Activated T-cell treated with anti-CD3 and anti-CD28 coated beads for 48 hours (primary cell): ENCODE measurements at regions not wholly inside any gene's neighbourhood (a gene's known extent, or its start where the extent isn't known, plus 50 kb on each side); places are given as distances from the start of the nearest gene placed in this dataset.
"Not testable (repeated sequence)": the region's sequence is repeated elsewhere in the genome, so short reads cannot be mapped to it uniquely, and the experiment has no call there.

Experiments
- DNase-seq: peaks from one replicate; pipeline ENCODE4 v3.0.0-alpha.2; 2020; ENCODE audit warnings: low read depth

DNA sequence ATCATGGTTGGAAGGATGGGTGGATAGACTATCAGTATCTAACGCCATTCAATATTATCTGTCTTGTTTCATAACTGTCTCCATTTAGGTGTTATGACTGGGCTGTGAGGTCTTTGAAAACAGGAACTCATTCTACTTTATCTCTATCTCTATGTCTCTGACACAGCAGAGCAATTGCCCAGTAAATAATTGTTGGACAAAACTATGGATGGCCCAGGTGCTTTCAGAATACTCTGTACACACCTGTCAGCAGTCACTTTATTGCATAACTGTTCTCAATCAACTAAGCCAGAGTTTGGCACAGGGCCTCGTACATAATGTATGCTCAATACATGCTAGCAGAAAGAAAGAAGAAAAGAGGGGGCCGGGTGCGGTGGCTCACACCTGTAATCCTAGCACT, 210.3 kb downstream of the OPA1 start:
- no peak for DNase-seq

DNA sequence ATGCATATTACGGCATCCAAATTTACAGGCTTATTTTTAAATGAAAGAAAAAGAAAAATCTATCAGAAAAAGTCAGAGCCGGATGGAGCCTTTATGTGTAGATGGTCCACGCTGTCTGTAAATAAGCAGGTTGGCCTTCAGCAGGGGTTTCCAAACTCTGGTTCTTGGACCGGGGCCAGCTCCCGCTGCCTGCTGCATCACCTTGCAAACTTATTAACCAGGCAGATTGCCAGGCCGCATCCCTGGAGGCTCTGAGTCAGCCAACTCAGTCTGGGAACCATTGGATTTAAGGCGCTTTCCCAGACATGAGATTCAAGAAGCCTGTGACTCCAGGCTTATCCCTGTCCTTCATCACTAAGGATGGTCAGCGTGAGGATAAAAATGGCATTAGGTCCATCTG, 212.4 kb downstream of the OPA1 start:
- no peak for DNase-seq

DNA sequence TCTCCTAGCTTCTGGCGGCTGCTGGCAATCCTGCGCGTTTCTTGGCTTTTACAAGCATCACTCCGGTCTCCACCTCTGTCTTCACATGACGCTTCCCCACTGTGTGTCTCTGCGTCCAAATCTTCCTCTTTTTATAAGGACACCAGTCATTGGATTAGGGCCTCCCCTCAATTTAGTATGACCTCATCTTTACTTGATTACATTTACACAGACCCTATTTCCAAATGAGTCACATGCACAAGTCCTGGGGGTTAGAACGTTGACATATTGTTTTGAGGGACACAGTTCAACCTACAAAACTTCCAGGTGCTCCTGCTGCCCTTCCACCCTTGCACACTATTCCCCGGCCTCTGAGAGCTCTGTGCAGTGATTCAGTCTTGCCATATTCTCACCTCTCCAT, 215.3 kb downstream of the OPA1 start:
- DNase-seq, result no peak

DNA sequence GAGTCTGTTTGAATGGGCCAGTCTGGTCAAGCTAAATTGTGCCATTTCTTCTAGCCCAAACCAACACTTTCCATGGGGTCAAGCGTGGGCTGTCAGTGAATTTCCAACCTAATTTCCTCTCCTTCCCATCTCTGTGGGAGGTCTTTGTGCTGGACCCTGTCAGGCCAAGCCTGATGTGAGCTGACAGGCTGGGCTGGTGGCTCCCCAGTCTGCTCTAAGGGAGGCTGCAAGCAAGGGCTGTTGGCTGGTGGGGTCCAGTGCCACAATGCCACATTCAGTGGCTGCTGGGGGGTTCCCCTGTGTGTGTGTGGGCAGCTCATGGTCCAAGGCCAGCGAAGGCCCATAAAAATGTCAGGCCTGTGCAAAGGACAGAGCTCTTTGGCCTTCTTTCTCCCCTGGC, 216.1 kb downstream of the OPA1 start:
- DNase-seq, result no peak

DNA sequence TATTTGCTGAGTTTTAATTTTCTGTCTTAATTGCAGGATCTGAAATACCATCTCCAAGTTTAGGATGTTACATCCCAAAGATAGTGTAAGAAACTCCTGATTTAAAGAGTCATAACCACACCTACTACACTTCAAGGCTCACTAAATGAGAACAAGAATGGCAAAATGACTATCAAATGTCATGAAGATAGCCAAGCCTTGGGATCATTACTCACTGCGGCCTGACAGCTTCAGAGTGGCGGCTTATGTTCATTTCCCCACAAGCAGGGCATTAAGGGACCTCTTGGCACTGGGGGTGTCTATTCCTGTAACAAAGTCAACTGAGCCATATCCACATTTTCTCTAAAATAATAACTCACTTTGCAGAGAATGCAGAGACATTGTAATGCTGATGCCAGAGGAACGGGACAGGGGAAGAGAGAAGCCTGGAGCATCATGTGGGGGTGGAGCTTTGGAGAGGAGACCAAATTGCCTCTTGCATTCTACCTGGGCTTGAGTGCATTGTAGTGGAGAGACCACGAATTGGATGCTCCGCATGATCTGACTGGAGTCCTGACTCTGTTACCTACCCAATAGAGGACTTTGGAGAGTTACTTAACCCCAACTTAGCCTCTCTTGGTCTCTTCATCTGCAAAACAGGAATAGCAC, 219.2 kb downstream of the OPA1 start:
- no peak for DNase-seq

DNA sequence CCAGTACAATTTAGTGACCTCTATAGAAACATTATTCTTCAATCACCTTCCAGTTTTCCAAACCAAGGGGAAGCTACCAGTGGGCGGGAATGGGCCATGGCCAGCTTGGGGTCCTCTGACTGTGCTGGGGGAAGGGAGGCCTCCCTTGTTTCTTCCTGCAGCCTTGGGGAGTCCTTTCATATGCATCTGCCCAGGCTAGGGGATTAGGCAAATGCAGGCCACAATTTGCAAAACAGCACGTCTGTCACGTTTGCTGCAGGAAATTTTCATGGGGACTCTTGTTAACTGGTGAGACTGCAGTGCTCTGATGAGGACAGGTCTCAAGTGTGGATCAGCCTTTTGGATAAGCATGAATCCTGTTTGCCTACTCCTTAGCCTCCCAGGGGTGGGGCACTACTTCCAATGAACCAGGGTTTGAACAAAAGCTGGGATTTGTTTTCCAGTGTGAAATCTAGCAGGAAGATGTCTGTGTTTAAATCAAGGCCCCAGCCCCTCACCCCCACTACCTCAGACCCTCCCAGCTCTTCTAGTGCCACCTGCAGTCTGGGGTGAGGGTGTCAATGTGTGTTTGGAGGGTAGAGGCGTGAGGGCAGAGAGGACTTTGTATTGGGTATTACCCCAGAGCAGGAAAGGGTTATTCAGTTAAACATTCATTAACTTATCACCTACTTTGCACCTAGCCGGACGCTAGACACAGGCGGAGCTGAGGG, 219.9 kb downstream of the OPA1 start:
- no peak for DNase-seq

DNA sequence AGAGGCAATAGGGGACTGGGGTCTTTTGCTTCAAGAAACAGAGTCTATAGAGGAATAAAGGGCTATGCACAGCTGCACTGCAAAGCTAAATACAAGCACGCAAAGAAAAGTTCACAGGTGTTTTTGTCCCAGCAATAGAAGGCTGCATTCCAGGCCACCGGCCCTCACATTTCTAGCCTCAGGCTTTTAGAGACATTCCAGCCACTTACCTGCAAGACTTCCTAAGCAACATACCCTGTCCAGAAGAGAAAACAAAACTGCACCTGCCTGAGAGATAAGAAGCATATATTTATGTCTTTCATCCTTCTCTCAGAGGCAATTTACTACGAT, 220.5 kb downstream of the OPA1 start:
- no peak for DNase-seq

DNA sequence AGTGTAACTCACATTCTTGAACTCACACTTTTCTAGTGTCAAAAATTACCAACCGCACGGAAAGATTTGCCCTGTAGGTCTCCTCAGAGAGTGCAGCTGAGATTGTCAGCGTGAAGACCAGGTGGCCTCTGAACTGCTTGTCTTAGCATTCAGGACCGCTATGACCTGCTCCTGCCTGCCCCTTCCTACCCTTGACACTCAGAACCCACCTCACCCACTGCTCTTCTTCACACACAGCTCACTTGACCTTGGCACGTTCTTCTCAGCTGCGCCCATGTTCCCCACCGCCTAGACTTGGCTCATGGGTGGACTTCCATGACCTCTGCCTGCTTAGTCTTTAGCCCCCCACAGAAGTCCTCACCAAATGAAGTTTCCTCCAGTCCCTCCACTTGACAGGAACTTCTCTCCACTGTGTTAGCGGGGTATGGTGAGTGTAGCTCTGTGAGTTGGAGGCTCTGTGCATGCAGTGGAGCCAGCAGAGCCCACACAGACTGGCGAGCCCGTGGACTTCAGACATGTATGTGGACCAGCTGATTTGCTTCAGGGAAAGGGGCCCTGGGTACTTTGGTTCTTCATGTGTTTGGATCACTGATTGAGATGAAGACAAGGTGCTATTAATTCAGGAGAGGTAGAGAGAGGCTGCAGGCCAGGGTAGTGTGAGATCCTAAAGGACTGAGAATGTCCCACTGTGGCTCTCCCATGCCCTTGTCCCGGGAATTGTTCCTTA, 221.3 kb downstream of the OPA1 start:
- DNase-seq, result no peak

DNA sequence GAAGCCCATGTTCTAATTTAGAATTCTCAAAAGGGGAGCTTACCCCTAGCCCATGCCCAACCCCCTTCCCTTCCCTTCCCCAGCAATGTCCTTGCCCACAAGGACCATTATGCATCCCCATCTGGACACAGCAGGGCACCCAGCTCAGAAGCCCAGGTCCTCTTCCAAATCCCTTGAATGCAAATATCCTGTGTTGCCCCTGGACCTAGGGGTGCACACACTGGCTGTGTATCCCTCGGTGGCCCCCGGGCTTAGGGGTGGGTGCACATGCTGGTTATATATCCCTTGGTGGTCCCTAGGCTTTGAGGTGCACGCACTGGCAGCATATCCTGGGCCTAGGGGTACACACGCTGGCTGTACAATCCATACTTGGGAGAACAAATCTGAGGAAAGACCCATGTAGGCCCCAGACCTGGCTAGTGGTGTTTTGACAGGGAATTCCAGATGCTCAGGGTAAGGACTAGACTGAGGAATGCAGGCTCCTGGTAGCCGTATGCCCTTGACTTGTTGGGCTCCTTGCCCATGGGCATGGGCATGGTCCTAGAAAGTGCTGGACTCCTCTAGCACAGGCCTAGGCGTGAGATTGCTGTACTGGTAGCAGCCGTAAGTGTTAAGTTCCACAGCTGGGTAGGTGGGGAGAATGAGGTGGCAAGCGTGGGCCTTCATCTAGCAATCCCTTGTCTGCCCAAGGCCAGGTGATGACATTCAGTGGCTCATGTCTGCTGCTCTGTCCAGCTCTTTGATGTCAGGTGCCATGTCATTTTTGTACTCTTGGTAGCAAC, 222.4 kb downstream of the OPA1 start:
- DNase-seq, result no peak

DNA sequence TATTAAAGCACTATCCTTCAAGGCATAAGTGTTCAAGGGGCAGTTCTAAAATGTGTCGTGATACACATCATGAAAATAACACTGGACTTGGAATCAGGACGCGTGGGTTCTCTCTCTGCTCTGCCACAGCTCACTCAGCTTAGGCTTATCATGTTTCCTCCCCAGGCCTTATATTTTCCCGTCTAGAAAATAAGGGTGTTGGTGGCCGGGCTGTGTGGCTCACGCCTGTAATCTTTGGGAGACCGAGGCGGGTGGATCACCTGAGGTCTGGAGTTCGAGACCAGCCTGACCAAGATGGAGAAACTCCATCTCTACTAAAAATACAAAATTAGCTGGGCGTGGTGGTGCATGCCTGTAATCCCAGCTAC, 223.0 kb downstream of the OPA1 start:
- DNase-seq, result no peak

DNA sequence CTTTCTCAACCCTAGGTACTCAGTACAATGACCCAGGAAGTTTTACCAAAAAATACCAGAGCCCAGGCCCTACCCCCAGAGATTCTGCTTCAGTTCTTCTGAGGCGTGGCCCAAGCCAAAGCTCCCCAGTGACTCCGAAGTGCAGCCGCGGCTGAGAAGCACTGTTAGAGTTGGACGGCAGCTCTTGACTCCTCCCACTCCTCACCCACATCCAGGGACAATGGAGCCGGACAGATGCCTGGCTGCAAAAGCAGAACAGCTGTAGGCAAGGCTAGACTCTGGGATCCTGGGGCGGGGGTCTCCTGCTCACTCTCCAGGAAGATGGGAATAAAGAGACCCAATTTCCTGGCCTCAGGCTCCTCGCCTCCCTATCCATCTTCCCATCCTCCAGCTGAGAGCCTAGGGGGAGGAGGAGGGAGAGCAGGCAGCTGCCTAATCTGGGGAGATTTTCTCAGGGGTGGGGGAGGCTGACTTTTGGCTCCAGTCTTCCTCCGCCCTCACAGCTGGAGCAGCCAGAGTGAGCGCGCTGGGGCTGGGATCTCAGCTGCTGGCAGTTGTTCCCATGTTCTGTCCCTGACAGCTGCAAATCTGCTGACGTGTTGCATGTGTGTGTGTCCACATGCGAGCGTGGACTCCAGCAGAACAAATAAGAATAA, 223.8 kb downstream of the OPA1 start:
- no peak for DNase-seq

DNA sequence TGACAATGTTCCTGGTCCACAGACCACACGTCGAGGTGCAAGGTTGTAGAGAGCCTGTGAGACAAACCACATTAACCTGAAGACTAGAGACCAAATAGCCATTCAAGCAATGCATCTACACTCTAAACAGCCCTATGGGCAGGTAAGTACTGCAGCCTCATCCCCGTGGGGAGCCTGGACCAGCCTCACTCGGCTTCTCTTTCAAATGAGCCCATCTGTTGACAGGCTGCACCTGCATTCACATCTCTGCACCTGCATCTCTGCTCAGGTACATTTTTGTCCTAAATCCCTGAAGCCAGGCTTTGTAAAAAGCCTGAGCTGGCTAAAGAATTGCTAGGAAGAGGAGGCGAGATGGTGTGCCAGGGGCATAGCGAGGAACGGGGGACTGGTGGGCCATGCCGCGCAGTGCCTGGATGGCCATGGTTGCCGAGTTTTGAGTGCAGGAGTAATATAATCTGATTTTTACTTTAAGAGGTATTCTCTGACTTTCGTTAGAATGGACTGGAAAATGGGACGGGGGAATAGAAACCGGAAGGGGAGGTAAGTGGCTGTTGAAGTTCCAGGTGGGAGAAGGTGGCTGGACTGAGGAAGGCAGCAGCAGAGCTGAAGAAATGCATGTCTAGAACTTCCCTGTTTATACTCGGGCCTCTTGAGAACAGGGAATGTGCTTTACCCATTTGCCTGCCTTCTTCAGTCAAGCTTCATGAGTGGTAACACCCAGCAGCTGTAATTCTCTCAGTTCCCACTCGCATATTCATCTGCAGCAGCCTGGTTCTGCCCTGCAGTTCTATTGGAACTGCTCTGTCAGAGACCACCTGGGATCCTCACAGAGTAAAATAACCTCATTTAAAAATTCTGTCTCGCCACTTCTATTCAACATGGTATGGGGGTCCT, 226.4 kb downstream of the OPA1 start:
- DNase-seq, result no peak

DNA sequence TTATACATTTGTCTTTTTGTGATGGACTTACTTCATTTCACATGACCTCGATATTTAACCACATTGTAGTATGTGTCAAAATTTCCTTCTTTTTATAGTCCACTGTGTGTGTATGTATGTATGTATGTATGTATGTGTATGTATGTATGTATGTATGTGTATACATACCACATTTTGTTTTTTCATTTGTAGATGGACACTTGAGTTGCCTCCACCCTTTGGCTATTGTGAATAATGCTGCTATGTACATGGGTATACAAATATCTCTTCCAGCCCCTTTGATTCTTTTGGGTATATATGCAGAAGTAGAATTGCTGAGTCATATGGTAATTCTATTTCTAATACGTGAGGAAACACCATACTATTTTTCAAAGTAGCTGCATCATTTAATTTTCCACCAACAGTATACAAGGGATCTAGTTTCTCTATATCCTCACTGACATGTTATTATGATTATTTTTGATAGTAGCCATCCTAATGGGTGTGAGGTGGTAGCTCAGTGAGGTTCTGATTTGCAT, 228.2 kb downstream of the OPA1 start:
- no peak for DNase-seq

DNA sequence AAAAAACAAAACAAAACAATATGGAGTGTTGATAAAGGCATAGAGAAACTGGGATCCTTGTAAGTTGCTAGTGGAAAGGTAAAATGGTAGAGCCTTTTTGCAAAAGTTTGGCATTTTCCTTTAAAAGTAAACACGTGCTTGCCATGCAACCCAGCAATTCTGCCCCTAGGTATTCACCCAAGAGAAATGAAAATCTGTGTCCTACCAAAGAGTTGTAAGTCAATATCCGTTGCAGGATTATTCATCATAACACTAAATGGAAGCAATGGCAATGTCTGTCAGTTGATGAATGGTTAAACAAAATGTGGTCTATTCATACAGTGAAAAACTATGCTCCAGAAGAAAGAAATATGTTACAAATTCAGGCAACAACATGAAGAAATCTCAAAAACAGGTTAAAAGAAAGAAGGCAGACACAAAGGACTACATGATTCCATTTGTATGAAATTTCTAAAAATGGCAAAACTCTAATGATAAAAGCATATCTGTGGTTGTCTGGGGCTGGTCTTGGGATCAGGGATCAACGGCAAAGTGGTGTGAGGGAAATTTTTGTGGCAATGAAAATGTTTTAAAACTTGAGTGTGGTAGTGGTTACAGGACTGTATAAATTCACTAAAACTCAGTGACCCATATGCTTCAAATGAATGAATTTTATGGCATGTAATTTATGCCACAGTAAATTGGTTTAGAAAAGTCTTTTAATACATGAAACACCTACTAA, 229.6 kb downstream of the OPA1 start:
- DNase-seq, result no peak

DNA sequence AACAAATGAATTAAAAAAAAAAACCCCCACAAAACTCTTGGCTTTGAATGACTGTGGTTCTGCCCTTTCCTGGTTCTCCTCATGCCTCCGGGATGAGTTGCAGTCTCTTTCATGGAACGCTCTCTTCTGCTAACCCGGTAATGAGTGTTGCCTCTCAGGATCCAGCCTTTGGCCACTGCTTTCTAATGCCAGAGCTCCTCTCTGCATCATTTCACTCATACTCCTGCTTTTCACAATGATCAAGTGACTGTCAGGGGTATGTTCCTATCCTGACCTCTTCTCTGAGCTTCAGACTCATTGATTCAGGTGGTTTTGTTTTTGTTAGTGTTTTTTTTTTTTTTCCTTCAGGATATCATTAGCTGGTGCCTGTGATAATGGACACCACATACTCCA, 230.2 kb downstream of the OPA1 start:
- DNase-seq, result not testable (repeated sequence)

DNA sequence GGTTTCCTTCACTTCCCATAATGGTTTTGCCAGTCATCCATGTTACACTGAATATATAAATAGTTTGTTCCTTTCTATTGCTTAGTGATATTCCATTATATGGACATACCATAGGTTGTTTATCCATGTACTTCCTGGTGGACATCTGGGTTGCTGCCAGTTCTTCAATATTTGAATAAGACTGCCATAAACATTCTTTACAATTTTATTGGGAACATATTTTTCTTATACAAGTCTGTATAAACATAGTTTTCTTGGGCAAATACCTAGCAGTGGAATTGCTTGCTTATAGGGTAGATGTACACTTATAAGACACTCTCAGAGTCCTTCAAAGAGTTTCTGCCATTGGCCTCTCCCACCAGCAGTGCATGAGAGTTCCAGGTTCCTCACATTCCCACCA, 231.4 kb downstream of the OPA1 start:
- DNase-seq, result no peak

DNA sequence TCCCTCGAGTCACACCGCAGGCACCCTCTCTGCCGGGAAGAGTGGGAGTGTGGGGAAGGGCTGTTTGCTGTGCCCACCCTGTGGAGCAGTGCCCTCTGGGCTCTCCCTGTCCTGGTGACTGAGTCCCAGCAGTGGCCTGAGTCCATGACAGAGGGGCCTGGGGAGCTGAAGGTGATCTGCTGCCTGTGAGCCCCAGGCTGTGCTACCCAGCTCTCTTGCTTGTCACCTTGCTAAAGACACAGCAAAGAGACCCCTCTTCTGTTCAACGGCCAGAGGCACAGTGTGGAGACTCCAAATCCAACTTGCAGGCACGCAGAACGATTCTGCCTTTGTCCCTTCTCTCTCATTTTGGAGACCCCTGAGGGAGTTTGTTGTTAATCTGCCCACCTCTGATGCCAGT, 232.6 kb downstream of the OPA1 start:
- no peak for DNase-seq

DNA sequence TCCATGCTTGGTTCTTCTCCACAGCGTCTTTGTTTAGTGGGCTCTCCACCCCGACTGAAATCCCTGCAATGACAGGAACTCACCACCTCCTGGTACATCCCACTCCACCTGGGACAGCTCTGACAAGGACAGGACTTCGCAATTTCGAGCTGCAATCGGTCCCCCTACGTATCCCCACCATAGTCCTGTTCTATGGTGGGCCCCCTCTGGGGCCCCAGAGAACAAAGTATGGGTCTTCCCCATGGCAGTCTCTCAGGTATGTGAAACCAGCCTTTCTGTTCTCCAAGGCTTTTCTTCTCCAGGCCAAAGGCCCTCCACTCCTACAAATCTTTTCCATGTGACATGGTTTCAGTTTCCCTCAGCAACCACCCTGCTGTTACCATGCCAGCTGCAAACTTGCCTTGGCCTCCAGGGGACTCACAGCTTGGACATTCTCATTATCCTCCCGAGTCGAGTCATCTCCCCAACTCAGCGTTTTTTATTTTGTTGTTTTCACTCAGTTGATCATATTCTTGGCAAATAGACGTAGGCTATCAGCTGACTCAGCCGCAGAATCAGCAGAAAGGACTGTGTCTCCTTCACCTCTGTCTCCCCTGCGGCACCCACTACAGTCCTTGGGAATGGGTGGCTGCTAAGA, 233.3 kb downstream of the OPA1 start:
- DNase-seq, result no peak

DNA sequence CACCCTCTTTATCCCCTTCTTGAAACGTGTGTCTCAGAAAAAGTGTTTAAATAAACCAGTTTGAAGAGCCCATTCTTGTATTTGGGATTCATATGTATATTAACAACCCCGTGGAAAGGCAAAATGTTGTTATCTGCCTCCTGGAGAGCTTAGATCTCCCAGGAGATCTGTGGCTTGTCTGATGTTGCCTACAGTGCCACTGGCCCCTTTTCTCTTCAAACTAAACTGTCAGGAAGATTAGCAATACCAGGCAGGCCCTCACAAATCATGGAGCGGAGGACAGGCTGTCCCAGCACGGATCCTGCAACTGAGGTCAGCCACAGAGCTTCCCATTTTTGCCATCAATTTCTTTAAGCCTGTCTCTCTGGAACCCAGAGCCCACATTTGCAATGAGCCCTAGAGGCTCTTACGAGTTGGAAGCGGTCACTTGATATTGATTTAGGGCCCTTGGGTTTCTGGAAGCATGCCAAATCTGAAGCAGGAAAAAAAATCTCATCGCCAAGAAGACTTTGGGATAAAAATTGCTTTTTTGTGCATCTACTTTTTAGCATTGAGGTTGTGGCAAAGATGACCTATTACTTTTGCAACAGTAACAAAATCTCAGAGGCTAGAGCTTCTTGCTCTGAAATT, 234.1 kb downstream of the OPA1 start:
- DNase-seq, result no peak
